Putamen (tissue), 1 donor: ENCODE measurements at regions not wholly inside any gene's neighbourhood (a gene's known extent, or its start where the extent isn't known, plus 50 kb on each side); places are given as distances from the start of the nearest gene placed in this dataset.
"Not testable (repeated sequence)": the region's sequence is repeated elsewhere in the genome, so short reads cannot be mapped to it uniquely, and the experiment has no call there.

Experiments used
- DNase-seq: peaks from one replicate; pipeline ENCODE4 v3.0.0-alpha.2; 2016; ENCODE audit warnings: low spot score

DNA sequence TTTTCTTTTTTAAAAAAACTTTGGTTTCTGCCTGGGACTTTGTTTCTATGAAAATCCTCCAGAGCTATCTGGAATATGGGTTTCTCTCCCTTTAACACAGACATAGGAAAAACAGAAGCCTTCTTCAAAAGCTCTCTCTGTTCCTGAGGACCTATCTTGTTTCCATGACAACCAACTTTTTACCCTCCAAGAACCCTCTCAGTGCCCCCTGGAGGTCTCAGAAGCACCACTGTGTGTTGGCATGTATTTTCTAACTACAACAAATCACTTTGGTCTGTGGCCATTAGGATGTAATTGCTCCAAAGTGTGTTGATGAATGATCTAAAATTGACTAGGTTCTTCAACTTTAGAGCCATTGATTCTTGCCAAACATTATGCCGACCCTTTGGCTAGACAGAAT is 1331.6 kb downstream of the ADGRL3 start:
- DNase-seq: no peak

DNA sequence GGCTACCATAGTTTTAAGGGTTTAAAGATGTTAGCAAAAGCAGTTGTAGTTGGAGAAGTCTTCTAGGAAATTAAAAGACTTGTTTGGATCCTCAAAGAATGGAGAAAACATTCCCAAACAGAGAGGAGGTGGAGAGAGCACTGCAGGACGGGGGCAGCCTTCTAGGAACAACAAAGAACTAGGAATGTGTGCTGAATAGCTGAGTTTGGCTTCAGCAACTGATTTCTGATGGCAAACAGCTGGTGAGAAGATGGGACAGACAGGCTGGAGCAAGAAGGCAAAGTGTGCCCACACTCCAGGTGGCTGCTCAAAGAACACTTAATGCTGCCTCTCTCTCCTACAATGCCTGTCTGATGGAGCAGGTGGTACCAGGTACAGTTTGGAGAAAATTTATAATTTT is 1331.1 kb downstream of the ADGRL3 start:
- no peak for DNase-seq

GRCh38 chr4:62528874-62529273 is 1328.7 kb downstream of the ADGRL3 start:
- no peak for DNase-seq

- no peak for DNase-seq
These were observed 1326.5 kb downstream of the ADGRL3 start for GRCh38 chr4:62526671-62527070.

- no peak for DNase-seq
These were observed 1323.1 kb downstream of the ADGRL3 start for GRCh38 chr4:62523256-62523655.

- DNase-seq: no peak
These were observed 1322.1 kb downstream of the ADGRL3 start for GRCh38 chr4:62522273-62522672.

DNA sequence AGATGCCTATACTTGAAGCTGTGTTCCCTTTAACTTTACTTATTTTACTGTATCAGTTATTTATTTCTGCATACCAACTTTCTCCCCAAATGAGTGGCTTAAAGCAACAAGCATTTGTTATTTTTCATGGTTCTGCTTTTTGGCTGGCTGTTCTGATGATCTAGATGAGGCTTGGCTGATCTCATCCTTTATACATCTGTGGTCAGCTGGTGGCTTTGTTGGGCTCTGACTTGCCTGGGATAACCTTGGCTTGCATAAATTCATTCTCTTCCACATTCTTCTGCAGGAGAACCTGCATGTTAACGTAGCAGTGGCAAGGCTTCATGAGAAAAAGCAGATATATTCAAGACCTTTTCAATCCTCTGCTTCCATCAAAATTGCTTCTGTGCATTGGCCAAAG is 1317.6 kb downstream of the ADGRL3 start:
- DNase-seq: no peak

GRCh38 chr4:62513306-62513705 is 1313.2 kb downstream of the ADGRL3 start:
- no peak for DNase-seq

DNA sequence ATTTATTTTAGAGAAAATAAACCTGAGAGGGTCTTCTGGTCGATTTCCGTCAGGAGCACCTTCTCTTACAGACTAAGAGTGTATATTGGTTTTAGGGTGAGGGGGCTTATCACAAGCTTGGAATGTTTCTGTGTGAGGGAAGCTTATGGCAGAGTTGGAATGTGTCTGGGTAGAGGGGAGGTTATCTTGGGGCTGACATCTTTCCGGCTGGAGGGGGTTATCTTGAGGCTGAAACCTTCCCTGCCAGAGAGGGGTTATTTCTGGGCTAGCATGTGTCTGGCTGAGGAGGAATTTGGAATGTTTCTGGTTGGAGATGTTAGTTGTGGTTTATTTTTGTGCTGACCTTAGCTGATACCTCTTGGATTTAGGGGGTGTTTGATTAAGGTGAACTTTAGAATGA is 1312.1 kb downstream of the ADGRL3 start:
- DNase-seq: no peak

GRCh38 chr4:62510228-62510627 is 1310.1 kb downstream of the ADGRL3 start:
- no peak for DNase-seq

GRCh38 chr4:62500296-62500695 is 1300.2 kb downstream of the ADGRL3 start:
- no peak for DNase-seq

DNA sequence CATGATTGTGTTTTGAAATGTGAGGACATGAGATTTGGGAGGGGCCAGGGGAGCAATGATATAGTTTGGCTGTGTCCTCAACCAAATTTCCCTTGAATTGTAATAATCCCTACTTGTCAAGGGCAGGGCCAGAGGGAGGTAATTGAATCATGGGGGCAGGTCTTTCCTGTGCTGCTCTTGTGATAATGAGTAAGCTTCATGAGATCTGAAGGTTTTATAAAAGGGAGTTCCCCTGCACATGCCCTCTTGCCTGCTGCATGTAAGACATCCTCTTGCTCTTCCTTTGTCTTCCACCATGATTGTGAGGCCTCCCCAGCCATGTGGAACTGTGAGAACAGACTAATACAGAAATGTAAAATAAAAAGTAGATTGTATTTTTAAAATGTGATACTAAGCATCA is 1294.9 kb downstream of the ADGRL3 start:
- DNase-seq: no peak

GRCh38 chr4:62491756-62492155 is 1291.6 kb downstream of the ADGRL3 start:
- not testable (repeated sequence) for DNase-seq

DNA sequence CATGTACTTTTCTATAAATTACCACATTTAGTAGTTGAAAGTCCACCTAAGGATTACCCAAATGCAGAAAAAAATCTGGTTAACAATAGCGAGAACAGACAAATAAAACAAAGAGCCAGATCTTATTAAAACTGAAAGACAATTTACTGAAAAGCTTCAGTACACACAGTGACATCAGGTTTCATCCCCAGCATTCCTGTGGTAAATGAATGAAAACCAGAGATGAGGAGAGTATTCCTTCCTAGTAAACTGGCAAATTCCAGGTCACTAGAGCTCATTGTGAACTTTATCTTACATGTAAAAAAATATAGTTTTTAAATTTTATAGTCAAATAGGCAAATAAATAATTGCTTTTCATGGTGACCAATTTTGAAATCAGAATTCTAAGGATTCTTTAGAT is 1290.5 kb downstream of the ADGRL3 start:
- no peak for DNase-seq

GRCh38 chr4:62487016-62487415 is 1286.9 kb downstream of the ADGRL3 start:
- DNase-seq: no peak

DNA sequence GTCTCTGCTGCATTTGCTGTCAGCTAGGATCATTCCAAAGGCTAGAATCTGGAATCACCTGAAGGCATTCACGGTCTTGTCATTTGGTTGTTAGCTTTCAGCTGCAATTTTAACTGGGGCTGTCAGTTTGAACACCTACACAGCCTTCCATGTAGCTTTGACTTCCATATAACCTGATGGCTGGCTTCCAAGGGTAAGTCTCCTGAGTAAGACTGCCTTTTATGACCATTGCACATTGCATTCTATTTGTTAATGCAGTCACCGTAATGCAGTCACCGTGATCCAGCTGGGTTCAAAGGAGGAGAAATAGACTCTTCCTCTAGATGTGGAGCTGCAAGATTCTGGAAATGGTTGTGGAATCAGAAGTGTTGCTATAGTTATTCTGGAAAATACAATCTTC is 1284.2 kb downstream of the ADGRL3 start:
- no peak for DNase-seq

DNA sequence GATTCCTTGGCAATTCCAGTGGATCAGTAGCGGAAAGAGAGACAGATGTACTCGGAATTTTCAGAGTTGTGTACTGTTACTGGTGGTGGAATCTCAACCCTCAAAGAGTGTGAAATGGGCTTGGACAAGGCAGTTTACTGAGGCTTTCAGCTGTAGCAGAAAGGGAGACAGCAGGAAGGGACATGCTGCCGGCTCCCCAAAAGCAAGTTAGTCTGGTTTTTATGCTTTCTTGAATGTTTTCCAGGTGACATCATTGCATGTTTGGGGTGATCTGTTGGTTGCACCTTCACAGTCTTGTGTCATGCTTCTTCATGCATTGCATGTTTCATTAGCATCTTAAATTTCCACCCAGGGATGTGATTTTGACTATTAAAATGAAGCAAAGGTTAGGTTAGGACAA is 1282.2 kb downstream of the ADGRL3 start:
- no peak for DNase-seq

GRCh38 chr4:62475596-62475995 is 1275.5 kb downstream of the ADGRL3 start:
- no peak for DNase-seq

DNA sequence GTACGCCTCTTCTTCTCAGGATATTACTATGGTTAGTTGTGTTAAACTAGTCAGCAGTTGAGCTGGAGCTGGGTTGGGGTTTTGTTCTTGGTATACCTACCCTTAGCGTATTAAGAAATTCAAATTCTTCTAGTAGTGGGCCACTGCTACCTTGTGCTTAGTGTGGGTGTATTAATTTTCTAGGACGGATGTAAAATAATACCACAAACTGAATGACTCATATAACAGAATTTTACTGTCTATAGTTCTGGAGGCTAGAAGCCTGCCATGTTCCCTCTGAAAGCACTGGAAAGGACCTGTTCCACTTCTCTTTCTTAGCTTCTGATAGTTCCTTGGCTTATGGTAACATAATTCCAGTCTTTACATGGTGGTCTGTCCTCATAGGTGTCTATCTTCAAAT is 1274.7 kb downstream of the ADGRL3 start:
- DNase-seq: no peak

DNA sequence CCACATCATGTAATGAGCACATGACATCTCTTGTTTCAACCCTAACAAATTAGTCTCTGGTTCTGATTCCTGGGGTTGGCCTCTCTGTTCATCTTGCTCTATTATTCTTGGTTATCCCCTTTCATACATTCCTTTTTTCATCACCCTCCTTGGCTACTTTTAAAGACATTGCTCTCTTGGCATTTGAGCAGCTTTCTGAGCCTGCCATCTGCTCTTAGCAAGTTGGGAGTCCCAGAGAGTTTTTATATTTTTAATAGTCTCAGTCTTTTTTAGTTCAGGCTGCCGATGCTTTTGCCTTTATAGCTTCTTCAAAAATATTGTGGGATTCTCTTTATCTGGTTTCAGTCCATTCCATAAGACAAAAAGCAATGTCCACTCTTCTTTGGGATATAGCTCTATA is 1270.9 kb downstream of the ADGRL3 start:
- DNase-seq: no peak

DNA sequence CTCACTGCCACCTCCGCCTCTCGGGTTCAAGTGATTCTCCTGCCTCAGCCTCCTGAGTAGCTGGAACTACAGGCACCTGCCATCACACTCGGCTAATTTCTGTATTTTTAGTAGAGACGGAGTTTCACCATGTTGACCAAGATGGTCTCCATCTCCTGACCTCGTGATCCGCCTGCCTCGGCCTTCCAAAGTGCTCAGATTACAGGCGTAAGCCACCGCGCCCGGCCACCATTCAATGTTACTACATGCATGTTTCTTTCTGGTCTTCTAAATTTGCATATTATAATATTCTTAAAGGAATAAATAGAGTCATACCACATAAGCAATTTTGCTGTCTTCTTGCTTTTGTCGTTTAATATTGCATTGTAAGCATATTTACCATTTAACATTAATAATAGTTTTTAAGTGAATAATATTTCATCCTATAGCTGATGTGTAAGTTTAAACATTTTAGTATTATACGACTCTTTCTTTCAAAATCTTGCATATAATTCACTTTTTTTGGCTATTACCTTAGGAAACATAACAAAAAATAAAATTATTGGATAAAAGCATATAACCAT is 1270.4 kb downstream of the ADGRL3 start:
- DNase-seq: no peak

- DNase-seq: no peak
These were observed 1269.9 kb downstream of the ADGRL3 start for GRCh38 chr4:62470020-62470419.

- DNase-seq: no peak
These were observed 1261.8 kb downstream of the ADGRL3 start for GRCh38 chr4:62461961-62462360.

DNA sequence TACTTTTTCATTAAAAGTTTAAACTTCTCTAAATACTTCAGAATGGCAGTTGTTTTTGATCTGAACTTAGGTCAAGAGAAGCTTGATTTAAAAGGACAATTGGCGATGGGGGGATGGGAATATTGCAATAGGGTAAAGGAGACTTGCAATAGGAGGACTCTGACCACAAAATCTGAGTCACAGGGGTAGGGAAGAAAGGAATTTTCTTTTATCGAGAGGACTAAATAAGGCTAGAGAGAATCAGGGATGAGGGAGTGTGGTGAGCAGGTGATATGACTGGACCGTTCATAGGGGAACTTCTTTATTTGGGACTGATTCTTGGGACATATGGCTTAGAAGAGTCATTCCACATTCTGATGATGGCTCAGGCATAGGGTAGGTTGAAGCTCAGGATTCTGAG is 1260.2 kb downstream of the ADGRL3 start:
- no peak for DNase-seq

GRCh38 chr4:62457356-62457755 is 1257.2 kb downstream of the ADGRL3 start:
- DNase-seq: no peak
